Upper lobe of left lung (tissue), 4 donors: ENCODE measurements at regions not wholly inside any gene's neighbourhood (a gene's known extent, or its start where the extent isn't known, plus 50 kb on each side); places are given as distances from the start of the nearest gene placed in this dataset.

Experiments
- POLR2A ChIP-seq, 4 donors: fragments of 450-650 bp; IDR thresholded peaks; one replicate each; pipeline ENCODE4 v1.5.1; 2016 to 2017; ENCODE audit warnings: antibody characterized with exemption in 4 of 4, mild to moderate bottlenecking in 2 of 4
- TF ChIP-seq, protein P1 (sequence below), 6 experiments: fragments of 450-650 bp in 4 of 6; fragments of 200-600 bp in 2 of 6; sonication (generic) in 2 of 6; IDR thresholded peaks; one replicate each; pipeline ENCODE4 v1.5.1; 2016 to 2019; ENCODE audit warnings: antibody characterized with exemption in 6 of 6

DNA sequence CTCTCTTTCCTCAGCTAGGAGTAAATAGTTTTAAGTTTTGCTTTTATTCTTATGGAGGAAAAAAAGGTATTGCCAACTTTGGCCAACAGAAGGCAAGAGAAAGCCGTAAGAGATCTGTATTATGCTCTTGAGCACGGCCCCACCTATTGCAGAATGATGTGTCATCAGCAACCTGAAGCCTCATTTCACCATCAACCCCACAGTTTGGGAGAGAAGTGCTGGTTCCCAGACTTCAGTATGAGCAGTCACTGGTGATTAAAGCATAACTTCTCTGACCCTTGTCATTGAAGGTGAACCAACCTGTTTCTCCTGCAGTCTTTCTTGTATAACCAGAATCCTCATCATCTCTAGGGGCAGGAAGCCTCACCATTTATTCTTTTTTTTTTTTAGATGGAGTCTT, 100.2 kb downstream of the SIPA1L2 start:
- TF ChIP-seq, protein P1, sequence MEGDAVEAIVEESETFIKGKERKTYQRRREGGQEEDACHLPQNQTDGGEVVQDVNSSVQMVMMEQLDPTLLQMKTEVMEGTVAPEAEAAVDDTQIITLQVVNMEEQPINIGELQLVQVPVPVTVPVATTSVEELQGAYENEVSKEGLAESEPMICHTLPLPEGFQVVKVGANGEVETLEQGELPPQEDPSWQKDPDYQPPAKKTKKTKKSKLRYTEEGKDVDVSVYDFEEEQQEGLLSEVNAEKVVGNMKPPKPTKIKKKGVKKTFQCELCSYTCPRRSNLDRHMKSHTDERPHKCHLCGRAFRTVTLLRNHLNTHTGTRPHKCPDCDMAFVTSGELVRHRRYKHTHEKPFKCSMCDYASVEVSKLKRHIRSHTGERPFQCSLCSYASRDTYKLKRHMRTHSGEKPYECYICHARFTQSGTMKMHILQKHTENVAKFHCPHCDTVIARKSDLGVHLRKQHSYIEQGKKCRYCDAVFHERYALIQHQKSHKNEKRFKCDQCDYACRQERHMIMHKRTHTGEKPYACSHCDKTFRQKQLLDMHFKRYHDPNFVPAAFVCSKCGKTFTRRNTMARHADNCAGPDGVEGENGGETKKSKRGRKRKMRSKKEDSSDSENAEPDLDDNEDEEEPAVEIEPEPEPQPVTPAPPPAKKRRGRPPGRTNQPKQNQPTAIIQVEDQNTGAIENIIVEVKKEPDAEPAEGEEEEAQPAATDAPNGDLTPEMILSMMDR (IDR thresholded peaks at IDR 0.05) = no peak
- TF ChIP-seq POLR2A (IDR thresholded peaks at IDR 0.05) = no peak
